ENCODE measurements at regions not wholly inside any gene's neighbourhood (a gene's known extent, or its start where the extent isn't known, plus 50 kb on each side); places are given as distances from the start of the nearest gene placed in this dataset.

- Histone ChIP-seq H3K9me2 (replicated peaks; ENCODE audit: insufficient read depth) (no peaks in the 10 kb centered on the region), H3K4me1 (ENCODE audit: insufficient read depth) (peaks cover 7% of the 10 kb centered on the region), H3K36me3 (replicated peaks; ENCODE audit: insufficient read depth, low read depth) (no peaks in the 10 kb centered on the region), H3K4me2 (peak overlapping the region; percentile 19), H3K79me2 (no peaks in the 10 kb centered on the region), H4K20me1 (ENCODE audit: insufficient read depth, poor library complexity, severe bottlenecking) (no peaks in the 10 kb centered on the region), H3K4me3 (no peak overlapping the region), H3K27ac (no peak overlapping the region), H3K9me3 (ENCODE audit: low read depth) (no peaks in the 10 kb centered on the region), H2AFZ (no peak overlapping the region), H3K27me3 (no peaks in the 10 kb centered on the region)
- TF ChIP-seq CTCF (IDR thresholded peaks at IDR 0.05; ENCODE audit: poor library complexity) (no peak), EZH2phosphoT487 (IDR thresholded peaks at IDR 0.05; ENCODE audit: low read depth, severe bottlenecking, unreplicated experiment) (no peak), EZH2 (IDR thresholded peaks at IDR 0.05; ENCODE audit: borderline replicate concordance) (no peak)
- 36% methylated on average over 2 of the region's 2 CpGs for WGBS (ENCODE audit: low lambda C conversion rate, missing lambda C conversion rate)
- no peak for DNase-seq (ENCODE audit: low spot score)
These were observed 76.9 kb downstream of the LEPR start for GRCh38 chr1:65497256-65497830.

- Histone ChIP-seq H3K36me3 (replicated peaks; ENCODE audit: insufficient read depth, low read depth) (no peaks in the 10 kb centered on the region), H3K4me1 (ENCODE audit: insufficient read depth) (no peaks in the 10 kb centered on the region), H4K20me1 (ENCODE audit: insufficient read depth, poor library complexity, severe bottlenecking) (no peaks in the 10 kb centered on the region), H3K9me3 (ENCODE audit: low read depth) (no peaks in the 10 kb centered on the region), H3K9me2 (replicated peaks; ENCODE audit: insufficient read depth) (no peaks in the 10 kb centered on the region), H3K27ac (no peak overlapping the region), H3K4me2 (no peak overlapping the region), H2AFZ (no peak overlapping the region), H3K27me3 (no peaks in the 10 kb centered on the region), H3K4me3 (no peak overlapping the region), H3K79me2 (no peaks in the 10 kb centered on the region)
- TF ChIP-seq EZH2phosphoT487 (IDR thresholded peaks at IDR 0.05; ENCODE audit: low read depth, severe bottlenecking, unreplicated experiment) (no peak), CTCF (IDR thresholded peaks at IDR 0.05; ENCODE audit: poor library complexity) (no peak), EZH2 (IDR thresholded peaks at IDR 0.05; ENCODE audit: borderline replicate concordance) (no peak)
- DNase-seq (ENCODE audit: low spot score) = no peak
- WGBS (ENCODE audit: low lambda C conversion rate, missing lambda C conversion rate) = 62% methylated on average over 4 of the region's 4 CpGs
These were observed 83.0 kb downstream of the LEPR start for GRCh38 chr1:65503427-65503826.

GRCh38 chr1:65504263-65504662 lies 83.8 kb downstream of the LEPR start:
- Histone ChIP-seq H3K27me3 (no peaks in the 10 kb centered on the region), H4K20me1 (ENCODE audit: insufficient read depth, poor library complexity, severe bottlenecking) (no peaks in the 10 kb centered on the region), H3K4me2 (no peak overlapping the region), H3K4me3 (no peak overlapping the region), H3K9me3 (ENCODE audit: low read depth) (no peaks in the 10 kb centered on the region), H3K79me2 (no peaks in the 10 kb centered on the region), H3K4me1 (ENCODE audit: insufficient read depth) (no peaks in the 10 kb centered on the region), H2AFZ (no peak overlapping the region), H3K27ac (no peak overlapping the region), H3K9me2 (replicated peaks; ENCODE audit: insufficient read depth) (no peaks in the 10 kb centered on the region), H3K36me3 (replicated peaks; ENCODE audit: insufficient read depth, low read depth) (no peaks in the 10 kb centered on the region)
- DNase-seq (ENCODE audit: low spot score) = no peak
- TF ChIP-seq EZH2phosphoT487 (IDR thresholded peaks at IDR 0.05; ENCODE audit: low read depth, severe bottlenecking, unreplicated experiment) (no peak), EZH2 (IDR thresholded peaks at IDR 0.05; ENCODE audit: borderline replicate concordance) (no peak), CTCF (IDR thresholded peaks at IDR 0.05; ENCODE audit: poor library complexity) (no peak)
- 96% methylated on average over 3 of the region's 3 CpGs for WGBS (ENCODE audit: low lambda C conversion rate, missing lambda C conversion rate)

Data from hepatocyte (in vitro differentiated cells).